SW480 (cell line): ENCODE measurements at regions not wholly inside any gene's neighbourhood (a gene's known extent, or its start where the extent isn't known, plus 50 kb on each side); places are given as distances from the start of the nearest gene placed in this dataset.

ENCODE experiments used
- DNase-seq: peaks from one replicate; pipeline ENCODE4 v3.0.0-alpha.2; 2016; ENCODE audit warnings: low spot score

DNA sequence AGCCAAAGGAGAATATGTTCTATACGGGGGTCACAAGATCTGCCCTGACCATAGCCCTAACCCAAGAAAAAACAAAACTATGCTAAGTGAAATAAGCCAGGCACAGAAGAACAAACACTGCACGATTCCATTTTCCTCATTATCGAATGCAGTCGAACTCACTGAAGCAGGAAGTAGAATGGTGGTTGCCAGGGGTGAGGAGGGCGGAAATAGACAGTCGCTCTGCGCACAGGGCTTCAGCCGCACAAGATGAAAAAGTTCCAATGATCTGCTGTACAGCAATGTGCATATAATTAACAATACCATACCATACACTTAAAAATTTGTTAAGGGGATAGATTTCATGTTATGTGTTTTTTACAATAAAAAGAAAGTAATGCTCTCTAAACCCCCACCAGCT, 257.7 kb downstream of the TXNL1 start:
- DNase-seq: no peak

GRCh38 chr18:56379256-56379655, 259.1 kb downstream of the TXNL1 start:
- DNase-seq: no peak

GRCh38 chr18:56377231-56377630, 261.2 kb downstream of the TXNL1 start:
- no peak for DNase-seq

GRCh38 chr18:56374007-56374655, 264.3 kb downstream of the TXNL1 start:
- DNase-seq: no peak

GRCh38 chr18:56373601-56374000, 264.8 kb downstream of the TXNL1 start:
- DNase-seq: no peak

DNA sequence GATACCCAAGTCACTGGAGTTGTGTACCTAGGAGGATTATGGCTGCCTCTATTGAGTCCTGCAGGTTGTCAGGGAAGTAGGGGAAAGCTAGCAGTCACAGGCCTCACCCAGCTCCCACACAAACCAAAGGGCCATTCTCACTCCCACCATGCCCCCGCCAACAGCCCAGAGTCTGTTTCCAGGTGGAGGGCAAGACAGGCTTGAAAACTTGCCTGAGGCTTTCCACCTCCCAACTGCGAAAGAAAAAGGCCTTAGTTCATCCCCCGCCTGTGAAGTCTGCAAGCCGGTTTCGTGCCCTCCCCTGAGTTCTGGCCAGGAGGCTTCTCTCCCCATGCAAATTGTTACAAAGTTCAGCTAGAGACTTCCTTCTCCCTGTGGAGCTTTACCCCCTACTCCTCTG, 270.3 kb downstream of the TXNL1 start:
- no peak for DNase-seq

DNA sequence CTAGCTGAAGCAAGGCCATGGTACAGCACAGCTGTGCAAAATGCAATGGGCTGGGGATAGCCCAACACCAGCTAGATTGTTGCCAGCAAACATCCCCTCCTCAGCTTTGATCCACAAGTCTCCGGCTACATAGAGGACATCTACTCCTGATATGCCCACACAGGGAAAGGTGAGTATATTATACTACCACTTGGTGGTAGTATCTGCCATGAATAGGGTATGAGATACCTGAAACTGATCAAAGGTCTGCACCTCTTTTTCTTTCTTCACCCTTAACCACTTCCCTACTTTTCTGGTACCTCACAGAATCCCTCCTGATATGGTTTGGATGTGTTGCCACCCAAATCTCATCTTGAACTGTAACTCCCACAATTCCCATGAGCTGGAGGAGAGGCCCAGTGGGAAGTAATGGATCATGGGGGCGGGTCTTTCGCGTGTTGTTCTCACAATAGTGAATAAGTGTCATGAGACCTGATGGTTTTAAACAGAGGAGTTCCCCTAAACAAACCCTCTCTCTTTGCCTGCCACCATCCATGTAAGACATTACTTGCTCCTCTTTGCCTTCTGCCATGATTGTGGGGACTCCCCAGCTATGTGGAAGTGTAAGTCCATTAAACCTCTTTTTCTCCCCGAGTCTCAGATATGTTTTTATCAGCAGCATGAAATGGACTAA, 279.6 kb downstream of the TXNL1 start:
- no peak for DNase-seq

DNA sequence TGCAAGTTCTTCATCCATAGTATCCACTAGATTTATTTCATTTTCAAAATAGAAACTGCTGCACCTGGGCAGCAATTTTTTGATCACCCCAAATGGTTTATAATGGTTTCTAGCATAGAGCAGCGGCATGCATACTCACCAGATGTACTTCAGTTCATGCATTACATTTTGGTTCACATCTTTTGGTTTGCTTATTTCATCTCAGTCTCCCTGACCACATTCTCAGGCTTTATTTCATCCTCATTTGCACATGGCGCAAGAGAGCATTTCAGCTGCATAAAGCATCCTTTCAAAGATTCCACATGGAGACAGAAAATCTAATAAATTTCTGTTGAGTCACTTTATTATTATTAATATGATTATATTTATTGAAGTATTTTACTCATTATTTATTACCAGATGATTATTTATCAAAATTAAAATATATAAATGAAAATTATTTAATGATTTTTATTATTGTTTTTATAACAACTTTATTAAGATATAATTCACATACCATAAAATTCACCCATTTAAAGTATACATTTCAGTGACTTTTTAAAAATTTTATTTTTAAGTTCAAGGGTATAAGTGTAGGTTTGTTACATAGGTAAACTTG, 284.6 kb downstream of the TXNL1 start:
- DNase-seq: no peak

DNA sequence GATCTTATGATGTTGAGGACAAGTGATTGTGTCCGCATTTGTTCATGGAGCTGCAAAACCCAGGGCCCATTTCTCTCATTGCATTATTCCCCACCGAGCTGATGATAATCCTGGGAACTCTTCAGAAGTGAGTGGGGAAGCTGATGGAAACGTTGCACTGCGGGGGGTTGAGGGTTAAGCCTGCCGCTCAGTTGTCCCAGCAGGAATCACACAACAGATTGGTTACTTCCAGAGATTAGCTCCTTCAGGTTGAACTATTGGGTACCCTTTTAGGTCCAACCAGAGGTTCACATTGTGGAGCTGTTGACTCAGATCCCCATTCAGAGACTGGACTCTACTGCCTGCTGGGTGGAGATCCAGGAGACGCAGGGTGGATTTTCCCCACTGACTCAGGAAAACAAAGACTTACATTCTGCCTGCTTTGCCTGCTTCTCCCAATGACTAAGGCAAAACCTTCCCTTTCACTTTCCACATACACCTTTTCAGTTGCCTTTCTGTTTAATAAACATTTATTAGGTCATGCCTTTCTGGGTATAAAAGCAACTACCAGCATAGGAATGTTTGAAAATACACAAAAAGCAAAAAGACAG, 286.4 kb downstream of the TXNL1 start:
- no peak for DNase-seq

DNA sequence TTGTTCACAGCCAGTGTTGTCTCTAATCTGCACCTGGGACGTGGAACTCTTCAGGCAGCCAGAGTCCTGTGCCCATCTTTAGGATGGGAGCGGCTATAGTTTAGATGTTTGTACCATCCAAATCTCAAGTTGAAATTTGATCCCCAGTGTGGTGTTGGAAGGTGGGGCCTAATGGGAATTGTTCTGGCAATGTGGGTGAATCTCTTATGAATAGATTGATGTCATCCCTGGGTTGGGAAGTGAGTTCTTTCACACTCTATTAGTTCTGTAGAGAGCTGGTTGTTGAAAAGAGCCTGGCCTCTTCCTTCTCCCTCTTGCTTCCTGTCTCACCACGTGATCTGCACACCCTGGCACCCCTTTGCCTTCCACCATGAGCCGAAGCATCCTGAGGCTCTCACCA, 300.9 kb downstream of the TXNL1 start:
- DNase-seq: no peak

DNA sequence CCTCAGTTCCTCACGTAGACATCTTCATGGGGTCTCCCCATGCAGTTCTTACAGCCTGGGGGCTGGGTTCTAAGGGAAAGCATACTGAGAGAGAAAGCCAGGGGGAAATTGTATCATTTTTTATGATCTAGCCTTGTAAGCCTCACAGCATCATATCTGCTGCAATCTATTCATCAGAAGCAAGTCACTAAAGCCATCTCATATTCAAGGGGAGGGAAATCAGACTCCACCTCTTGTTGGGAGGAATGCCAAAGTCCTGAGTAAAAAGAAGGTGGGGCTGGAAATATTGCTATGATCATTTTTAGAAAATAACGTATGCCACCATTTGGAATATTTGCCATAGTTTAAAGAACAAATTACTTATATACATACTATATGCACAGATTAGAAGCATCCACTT, 304.6 kb downstream of the TXNL1 start:
- no peak for DNase-seq

- DNase-seq: no peak
Measured at GRCh38 chr18:56333146-56333545, 305.2 kb downstream of the TXNL1 start.

DNA sequence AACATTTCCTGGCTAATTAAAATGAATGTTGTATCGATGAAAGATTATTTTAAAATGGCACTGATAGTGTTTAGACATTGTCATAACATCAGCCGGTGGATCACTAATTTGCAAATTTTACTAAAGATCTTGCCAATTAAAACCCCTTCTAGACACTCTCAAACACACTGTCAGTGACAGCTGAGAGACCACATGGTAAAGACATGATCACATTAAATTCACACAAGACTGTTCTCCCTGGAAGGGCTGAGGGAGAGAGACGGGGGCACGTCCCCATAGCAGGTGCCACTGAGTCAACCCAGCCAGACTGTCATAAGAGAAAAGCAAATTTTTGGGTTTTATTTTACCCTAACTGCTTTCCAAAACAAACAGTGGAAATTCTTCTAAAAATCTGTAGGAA, 306.0 kb downstream of the TXNL1 start:
- DNase-seq: no peak

DNA sequence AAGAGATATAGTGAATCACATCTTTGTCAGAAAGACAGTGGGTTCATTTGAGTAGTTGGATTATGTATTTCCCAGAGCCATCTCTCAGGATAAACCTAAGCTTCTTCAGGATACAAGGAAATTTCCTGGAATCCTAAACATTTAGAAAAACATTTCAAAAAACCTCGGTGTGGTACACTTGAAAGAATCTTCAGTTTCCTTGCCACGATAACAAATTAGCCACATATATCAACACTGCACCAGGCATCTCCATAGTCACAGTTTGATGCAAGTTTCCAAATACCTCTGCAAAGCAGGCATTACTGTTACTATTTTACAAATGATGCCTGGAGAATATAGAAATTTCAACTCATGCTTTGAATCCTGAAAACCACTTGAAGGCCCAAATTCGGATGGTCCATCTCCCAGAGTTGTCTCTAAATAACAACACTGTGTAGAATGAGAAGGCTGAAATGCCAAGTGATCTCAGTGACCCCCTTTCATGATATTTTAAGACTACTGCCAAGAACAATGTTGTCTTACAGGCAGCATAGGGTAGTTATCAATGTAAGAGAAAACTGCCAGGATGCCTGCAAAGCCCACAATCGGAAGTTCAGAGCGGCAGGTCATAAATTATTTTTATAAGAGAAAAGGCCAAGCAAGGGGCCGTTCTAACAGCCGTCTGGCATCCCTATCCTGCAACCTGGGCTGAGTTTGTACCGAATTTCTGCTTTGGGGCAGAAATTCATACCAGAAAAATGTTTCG, 307.9 kb downstream of the TXNL1 start:
- no peak for DNase-seq

GRCh38 chr18:56329536-56329935, 308.9 kb downstream of the TXNL1 start:
- DNase-seq: no peak

DNA sequence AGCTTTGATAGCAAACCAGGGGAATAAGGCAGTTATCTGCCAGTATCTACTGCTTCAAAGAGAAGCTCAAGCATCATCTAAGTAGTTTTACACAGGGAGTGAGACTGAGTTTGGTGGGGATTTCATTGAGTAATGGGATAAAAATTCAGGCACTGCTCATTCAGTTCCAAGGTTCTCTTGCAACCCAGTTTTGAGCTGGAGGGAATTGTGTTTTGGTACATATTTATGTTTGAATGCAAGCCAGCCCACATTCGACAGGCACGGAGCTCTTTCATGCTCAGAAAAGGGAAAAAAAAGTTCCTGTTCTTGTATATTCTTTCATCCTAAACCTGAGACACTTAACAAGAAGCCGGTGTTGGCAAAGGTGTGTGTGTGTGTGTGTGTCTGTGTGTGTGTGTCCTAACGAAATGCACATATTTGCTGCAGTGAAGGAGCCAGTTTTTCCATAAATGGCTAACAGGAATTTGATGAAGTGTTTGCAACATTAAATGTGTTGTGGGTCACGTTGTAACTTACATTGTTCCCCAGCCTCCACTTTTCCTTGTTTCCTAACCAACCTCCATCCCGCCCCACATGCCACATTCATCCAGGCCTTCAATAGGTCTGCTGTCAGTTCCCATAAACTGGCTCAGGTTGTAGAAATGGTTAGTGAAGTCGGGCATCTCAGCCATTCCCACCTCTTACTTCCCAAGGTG, 311.1 kb downstream of the TXNL1 start:
- no peak for DNase-seq

- no peak for DNase-seq
Measured at GRCh38 chr18:56326336-56327072, 311.9 kb downstream of the TXNL1 start.

DNA sequence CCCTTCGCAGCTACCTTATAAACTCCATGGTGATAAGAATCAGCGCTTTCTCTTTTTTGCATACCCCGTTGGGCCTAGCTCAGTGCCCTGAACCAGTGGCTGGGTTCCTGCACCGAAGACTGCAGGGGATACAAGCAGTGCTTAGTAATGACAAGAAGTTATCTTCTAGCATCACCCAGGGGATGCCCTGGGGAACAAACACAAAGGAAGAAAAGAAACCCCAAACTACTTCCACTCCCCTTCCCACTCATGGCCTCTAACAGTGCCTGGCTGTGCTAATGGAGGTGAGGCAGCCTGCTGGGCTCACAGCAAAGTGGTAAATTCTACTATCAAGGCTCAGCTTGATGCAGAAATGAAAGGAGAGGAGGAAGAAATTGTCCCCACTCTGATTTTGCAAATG, 314.7 kb downstream of the TXNL1 start:
- no peak for DNase-seq

DNA sequence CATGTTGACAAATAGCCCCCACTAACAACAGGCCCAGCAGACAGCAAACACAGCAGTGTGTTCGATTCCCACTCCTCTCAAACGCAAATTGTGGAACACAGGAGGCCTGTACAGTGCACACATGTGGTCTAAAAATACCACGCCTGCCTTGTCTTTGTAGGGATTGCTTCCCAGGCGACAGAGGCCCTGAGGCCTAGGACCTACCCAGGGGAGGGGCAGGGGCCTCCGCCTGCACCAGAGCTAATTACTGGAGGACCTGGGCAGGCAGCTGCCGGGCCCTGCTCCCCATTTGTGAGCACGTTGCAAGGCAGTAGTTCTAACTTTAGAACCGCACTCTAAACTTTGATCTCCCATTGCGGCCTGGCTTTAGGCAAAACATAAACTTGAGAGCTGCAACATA, 316.0 kb downstream of the TXNL1 start:
- DNase-seq: no peak

DNA sequence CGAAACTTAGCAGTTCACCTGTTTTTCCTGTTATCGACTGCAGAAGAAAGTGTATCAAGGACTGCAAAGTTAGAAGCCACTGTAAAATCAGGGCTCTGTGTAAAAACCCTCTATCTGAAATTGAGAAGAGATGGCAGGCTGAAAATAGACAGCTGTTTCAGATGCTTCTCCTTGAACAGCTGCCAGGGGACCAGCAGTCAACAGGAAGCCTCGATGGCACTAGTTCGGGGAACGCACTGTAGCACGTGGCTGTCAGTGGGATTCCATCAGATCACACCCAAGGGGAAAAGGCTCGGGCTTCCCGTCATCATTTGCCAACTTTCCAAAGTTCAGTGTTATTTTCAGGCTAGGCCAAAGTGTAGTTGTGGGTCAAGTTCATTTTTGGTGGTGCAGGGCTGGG, 316.9 kb downstream of the TXNL1 start:
- no peak for DNase-seq

- DNase-seq: no peak
Measured at GRCh38 chr18:56319953-56320352, 318.4 kb downstream of the TXNL1 start.
